ENCODE measurements at regions not wholly inside any gene's neighbourhood (a gene's known extent, or its start where the extent isn't known, plus 50 kb on each side); places are given as distances from the start of the nearest gene placed in this dataset.

- Histone ChIP-seq H3K27ac (no peak overlapping the region), H3K9me3 (no peaks in the 10 kb centered on the region), H3K27me3 (peaks cover 0 to 9% (median 0%) of the 10 kb centered on the region in 7 donors), H3K4me3 (no peak overlapping the region), H3K4me1 (peaks cover 0 to 21% (median 11%) of the 10 kb centered on the region in 9 donors), H3K36me3 (no peaks in the 10 kb centered on the region)
- peak in 1 of 8 donors; percentile 12 for ATAC-seq
- intact Hi-C loops (cut with DNase I), result no loop called here
- no peak for TF ChIP-seq CTCF (IDR thresholded peaks at IDR 0.05)
- no peak for DNase-seq
Measured at GRCh38 chr7:132072873-132073272, 503.4 kb downstream of the PLXNA4 start.

DNA sequence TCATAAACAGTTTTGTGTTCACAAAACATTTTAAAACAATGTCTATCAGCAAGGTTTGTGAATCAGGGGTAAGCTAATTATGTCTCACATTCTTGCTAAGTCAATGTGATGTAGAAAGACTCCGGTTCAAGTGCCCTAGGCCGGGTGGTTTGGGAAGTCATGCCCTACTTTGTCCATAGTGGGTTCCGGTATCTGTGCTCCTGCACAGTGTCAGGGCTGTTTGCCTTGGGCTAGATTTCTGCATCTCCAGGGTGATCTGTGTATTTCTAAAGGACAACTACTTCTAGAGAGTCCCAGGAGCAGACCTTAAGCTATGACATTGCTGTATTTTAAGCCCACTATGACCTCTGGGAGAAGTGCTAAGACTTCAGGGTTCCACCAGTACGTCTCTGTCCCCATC is 504.1 kb downstream of the PLXNA4 start:
- ATAC-seq, result peak in 1 of 8 donors; percentile 57
- H3K27ac ChIP-seq, result no peak overlapping the region
- no peak for DNase-seq

GRCh38 chr7:132069306-132069705 is 507.0 kb downstream of the PLXNA4 start:
- Histone ChIP-seq H3K27ac (peak overlapping the region in 1 of 10 donors; percentile 46), H3K4me3 (no peak overlapping the region), H3K36me3 (no peaks in the 10 kb centered on the region), H3K4me1 (peaks cover 14 to 46% (median 31%) of the 10 kb centered on the region in 9 donors), H3K27me3 (no peaks in the 10 kb centered on the region), H3K9me3 (no peaks in the 10 kb centered on the region)
- ATAC-seq (no peak), DNase-seq (no peak)
- intact Hi-C loops (cut with DNase I), result no loop called here
- WGBS, 2 donors, result 52 to 60% methylated on average over 4 of the region's 4 CpGs
- no peak for TF ChIP-seq CTCF (IDR thresholded peaks at IDR 0.05)

More for the DNA sequence above, 504.1 kb downstream of the PLXNA4 start:
- Histone ChIP-seq H3K27me3 (peaks cover 0 to 9% (median 0%) of the 10 kb centered on the region in 7 donors), H3K36me3 (no peaks in the 10 kb centered on the region), H3K4me3 (no peak overlapping the region), H3K9me3 (no peaks in the 10 kb centered on the region), H3K4me1 (peaks cover 0 to 26% (median 14%) of the 10 kb centered on the region in 9 donors)
- intact Hi-C loops (cut with DNase I), result no loop called here
- 71 to 76% methylated on average over 4 of the region's 4 CpGs for WGBS, 2 donors
- TF ChIP-seq CTCF (IDR thresholded peaks at IDR 0.05), result no peak

- H3K4me1 ChIP-seq, result peaks cover 14 to 42% (median 24%) of the 10 kb centered on the region in 9 donors
- no peaks in the 10 kb centered on the region for H3K36me3 ChIP-seq
- peak overlapping the region; percentile 65 to 92 (median 86) for H3K27ac ChIP-seq
- no peak overlapping the region for H3K4me3 ChIP-seq
- 29 to 39% methylated on average over 12 of the region's 12 CpGs for WGBS, 2 donors
- DNase-seq (peak; percentile 52), ATAC-seq (peak; percentile 40 to 82 (median 70))
- H3K27me3 ChIP-seq, result no peaks in the 10 kb centered on the region
- intact Hi-C loops (cut with DNase I), result no loop called here
- H3K9me3 ChIP-seq, result no peaks in the 10 kb centered on the region
- TF ChIP-seq CTCF (IDR thresholded peaks at IDR 0.05), result no peak
Measured at GRCh38 chr7:132066761-132067171, 509.5 kb downstream of the PLXNA4 start.
